NCI-H1930 (cell line): ENCODE measurements at regions not wholly inside any gene's neighbourhood (a gene's known extent, or its start where the extent isn't known, plus 50 kb on each side); places are given as distances from the start of the nearest gene placed in this dataset.

Source experiments
- DNase-seq, 2 experiments: peaks; one replicate each; lab custom pipeline; 2025; lab: John Stamatoyannopoulos, UW

DNA sequence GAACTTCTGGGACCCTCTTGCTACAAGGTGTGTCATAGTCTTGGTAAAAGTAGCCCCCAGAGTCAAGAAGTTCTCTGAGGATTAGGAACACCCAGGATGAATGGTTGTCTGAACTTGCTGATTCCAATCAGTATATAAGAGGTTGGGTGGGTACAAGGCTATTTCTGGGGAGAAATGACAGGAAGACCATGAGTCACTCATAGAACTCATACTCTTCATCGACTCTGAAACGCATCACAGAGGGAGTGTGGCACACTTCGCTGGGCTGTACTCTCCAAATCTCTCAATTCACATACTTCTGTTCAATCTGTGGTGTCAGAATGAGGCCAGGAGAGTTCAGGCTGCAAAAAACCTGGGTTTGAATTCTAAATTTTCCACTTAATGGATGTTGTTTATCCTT, 193.2 kb upstream of the LEF1 start:
- DNase-seq, result no peak

DNA sequence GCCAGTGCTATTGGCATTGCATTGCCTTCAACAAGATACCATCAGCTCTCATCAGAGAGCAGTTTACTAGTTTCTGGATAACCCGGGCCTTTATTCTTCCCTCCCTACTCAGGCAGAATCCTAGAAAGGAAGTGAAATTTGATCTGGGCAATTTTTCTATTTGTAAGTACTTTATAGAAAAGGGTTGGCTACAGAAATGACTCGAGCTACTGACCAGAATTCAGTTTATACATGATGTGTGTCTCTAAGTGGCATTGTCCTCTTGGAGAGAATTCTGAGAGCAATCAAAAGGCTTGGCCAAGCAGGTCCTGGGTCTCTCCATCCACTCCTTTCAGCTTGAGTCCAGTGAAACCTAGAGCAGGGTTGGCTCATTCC, 192.7 kb upstream of the LEF1 start:
- no peak for DNase-seq

DNA sequence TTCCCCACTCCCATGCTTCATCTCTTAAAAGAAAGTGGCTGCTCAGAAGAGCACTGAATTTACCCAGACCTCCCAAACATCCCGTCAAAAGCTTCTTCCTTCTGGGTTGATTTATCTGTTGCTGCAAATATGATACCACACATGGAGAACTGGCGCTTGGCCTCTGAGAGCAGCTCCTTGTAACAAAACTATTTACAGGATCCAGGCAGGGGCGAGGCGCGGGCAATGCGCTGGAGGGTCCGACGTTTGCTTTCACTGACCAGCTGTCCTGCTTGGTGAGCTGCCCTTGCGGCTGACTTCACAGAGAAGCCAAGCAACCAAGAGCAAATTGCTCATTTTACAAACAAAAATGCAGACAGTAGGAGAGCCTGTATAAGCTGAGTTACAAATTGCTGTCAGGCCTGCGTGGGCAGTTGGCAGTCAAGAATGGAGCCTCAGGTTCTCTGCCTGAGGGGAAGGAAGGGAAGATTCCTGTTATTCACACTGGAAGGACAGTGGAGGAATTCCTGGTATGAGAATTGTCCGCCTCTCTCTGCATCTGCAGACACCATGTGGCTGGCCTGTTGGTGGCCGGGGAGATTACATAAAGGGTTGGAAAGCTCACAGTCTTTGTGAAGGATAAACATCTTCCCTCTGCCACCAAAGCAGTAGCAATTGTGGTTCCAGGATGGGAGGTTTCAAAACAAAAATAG, 192.2 kb upstream of the LEF1 start:
- DNase-seq, result no peak

DNA sequence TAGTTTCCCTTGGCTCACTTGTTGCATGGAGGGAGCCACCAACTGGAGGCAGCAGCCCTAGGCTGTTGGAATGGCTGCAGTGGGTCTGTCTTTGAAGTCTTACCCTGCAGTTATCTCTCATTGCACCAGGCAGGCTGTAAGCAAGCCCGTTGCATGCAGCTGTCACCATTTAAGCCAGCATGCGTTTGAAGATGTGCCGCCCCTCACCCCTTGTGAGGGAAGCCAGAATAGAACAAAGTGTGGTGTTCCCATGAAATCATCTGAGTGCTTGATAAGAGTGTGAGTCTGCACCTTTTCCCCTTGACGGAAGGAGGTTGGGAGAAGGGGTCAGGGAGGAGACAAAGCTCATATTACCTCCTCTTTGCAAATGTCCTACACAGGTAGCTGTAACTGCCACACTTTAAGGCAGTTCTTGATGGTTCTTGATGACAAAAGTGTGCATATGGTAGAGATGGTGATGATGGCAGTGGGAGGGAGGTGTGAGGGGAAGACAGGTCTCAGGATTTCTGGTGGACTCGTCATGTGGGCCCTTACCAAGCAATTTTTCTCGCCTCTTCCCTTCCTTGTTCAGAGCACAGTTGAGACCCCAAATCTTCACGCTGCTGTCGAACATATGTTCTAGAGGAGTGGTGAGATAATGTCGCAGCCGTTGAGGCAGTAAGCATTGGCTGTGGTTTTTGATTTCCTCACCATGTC, 191.4 kb upstream of the LEF1 start:
- DNase-seq, result no peak

DNA sequence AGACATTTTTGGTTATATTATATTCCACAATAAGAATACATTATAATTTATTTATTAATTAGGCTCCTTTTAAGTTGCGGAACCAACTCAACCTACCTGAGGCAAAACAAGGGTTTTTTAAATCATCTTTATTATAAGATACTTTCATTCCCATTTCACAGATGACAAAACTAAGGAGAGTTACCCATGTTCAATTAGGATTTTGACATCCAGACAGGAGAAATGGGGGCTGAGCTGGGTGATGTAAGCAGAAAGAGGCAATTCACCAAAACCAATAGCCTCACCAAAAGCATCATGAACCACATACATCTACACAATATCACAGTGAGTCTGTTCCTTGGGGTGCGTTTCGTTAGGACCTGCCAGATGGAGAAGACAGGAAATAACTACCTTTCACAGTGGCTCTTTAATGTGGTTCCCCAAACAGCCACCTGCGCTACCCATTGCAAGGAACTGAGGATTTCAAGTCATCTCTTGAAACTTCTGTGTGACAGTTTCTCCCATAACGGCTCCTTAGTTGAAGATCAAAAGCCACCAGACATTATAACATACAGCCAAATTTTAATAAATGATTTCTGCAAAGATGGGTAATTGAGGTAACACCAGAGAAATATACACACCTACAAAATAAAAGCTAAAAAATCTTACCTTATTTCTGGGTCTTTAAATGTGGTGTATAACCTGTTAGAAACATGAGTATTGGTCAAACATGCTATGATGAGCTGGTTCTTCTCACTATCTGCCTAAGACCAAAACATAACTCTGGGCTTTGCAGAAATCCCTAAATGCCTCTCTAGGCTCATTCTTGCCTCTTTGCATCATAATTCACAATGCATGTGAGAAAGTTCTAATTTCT, 190.6 kb upstream of the LEF1 start:
- DNase-seq, result no peak

DNA sequence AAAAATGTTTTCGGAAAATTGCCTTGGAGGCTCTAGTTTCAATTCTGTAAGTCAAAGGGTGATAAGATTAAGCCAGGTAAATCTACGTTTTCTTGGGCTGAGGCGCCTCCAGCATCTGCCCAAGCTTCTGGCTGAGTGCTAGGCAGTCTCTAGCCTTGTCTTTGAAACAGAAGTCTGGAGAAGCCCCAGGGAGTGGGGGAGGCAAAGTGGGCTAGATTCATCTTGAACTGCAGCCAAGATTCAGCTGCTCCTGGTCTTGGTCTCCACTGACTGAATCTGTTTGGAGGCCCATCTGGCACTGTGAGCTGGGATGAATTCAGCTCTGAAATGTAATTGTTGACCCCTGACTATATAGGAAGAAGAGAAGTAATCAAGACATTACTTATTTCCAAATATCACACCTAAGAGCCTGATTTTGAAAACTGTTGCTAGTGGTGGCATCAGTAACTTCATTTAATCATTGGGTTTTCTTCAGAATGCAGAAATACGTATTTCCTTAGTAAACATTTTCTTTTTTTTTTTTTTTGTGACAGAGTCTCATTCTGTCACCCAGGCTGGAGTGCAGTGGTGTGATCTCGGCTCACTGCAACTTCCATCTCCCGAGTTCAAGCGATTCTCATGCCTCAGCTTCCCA, 187.3 kb upstream of the LEF1 start:
- no peak for DNase-seq

DNA sequence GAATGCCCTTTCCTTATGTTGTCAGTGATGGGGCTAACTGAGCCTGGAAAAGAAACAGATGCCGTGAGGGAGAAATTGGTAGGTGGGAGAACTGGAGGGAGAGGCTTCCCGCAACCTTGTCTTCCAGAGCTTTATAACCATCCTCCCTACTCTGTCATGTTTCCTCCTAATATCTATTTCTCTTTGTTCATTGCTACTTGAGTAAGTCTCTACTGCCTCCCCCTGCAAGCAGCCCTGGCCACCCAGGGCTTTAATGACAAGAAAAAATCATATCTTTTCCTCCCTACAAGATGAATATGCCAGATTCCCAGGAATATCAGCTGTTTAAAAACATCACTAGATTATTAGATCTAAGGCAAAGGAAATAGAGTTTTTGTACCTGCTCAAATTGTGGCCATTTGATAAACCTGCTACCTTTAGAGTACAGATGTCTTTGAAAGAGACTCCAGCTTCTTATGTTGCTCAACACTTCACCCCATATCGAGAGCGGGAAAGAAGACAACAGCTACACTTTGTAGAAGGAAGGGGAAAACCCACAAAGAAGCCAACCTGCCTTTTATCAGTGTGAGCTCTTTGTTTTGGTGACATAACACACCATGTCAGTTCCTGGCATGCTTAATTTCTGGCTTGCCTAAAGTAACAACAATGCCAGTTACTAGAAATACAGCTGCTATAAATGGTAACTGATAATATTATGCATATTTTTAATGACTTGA, 186.6 kb upstream of the LEF1 start:
- DNase-seq, result no peak

DNA sequence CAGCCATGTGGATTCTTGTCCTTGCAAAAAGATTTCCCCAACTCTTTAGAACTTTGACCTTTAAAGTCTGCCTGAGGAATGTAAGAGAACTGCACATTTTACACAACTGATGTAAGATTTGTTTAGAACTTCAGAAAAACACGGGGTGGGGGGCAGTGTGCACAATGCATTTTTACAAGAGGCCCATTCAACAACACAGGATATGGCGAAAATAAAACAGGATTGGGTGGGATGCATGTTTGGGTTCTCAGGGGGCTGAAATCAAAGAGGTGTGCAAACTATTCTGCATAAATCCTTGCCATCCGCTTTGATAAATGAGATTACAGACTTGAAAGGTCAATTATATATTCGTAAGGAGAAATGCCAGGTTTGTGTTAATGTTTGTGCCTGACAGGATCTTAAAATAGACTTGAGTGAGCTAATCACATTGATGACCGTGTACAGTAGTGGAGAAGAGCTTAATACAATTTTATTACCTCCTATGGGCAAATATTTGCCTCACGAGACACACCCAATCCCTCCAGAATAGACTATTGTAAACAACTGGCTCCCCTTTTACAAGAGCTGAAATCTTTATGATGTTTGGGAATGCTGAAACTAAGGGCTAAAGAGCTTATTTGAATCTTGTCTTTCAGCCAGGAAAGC, 184.1 kb upstream of the LEF1 start:
- DNase-seq, result no peak

DNA sequence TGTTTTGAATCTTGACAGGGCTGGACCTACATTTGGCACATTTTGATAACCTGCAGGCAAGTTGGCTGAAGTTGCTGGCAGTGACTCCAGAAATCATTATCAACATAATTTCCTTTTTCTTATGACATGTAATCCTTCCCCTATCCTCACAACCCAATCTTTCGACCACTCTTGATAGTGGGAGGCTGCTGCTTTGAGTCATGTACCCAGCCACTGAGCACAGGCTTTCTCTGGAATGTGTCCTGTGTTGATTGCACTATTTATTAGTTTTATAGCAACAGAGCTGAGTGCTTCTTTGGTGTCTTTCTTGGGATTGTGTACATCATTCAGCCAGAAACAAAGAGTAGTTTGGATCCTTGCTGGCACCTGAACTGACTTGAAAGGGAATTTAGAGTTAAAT, 183.1 kb upstream of the LEF1 start:
- DNase-seq, result no peak

DNA sequence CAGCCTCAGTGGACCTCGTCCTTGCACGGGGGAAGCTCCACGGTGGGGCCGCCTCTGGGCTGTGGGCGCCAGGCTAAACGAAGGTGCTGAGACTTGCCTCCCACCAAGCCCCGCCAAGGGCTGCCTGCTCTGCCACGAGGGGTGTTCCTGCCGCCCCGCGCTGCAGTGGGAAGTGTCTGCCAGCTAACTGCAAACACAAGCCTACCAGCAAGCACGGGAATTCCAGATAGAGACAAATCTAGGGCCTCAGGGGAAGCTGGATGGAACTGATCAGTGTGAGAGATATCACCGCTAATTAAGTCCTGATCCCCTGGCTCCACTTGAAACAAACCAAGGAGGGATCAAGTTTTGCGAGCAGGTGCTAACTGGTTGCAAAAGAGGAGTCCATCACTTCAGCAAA, 181.6 kb upstream of the LEF1 start:
- no peak for DNase-seq

DNA sequence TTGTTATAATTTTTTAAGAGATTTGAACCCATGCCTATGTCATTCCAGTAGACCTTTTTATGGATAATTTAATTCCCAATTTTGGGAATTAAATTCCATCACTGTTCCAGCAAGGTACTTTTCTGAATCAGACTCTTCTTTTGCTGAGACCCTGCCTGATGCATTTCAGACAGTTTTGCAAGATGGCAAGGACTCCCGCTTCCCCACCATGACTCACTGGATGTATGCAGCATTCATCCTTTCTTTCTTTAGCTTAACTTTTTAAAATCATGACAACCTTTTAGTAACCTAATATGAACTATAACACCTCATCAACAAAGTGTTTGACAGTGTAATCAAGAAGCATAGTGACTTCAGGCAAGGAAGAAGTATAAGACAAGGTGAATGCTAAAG, 178.1 kb upstream of the LEF1 start:
- no peak for DNase-seq

DNA sequence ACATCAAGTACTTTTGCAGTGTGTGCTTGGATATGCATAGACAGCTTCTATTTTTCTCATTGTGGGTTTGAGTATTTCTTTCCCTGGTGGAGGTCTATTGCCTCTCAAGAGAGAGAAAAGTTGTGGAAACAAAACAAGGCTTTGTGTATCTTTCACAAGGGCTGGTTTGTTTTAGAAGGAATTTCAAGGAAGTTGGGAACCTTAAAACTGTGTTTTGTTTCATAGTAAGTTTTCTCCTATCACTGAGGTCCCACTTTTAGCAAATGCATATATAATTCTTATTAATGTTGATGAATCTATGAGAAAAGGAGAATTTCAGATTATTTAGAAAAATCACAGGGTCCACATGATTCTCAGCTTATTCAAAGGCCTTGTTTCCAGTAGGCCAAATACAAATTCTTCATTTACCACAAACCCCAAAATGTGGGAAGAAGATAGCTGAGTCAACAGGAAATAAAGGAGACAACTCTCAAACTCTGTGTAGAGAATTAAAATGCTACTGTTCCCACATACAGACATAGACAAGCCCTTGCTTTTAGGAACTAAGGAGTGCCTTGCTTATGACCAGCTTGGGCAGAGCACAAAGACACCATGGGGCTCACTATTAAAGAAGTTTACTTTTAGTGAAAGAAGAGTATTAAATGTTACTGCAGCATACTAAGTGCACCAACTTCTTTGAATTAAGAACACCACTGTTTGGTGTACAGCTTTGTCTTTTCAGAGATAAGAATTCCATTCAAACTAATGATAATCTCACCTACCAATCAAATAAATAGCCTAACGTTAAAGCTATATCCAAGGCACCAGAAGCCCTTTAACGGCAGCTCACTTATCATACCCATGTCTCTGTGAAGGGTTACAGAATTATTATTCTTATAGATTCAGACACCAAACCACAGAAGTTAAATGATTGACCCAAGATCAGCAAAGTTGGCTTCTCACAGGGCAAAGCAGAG, 177.4 kb upstream of the LEF1 start:
- DNase-seq, result no peak

DNA sequence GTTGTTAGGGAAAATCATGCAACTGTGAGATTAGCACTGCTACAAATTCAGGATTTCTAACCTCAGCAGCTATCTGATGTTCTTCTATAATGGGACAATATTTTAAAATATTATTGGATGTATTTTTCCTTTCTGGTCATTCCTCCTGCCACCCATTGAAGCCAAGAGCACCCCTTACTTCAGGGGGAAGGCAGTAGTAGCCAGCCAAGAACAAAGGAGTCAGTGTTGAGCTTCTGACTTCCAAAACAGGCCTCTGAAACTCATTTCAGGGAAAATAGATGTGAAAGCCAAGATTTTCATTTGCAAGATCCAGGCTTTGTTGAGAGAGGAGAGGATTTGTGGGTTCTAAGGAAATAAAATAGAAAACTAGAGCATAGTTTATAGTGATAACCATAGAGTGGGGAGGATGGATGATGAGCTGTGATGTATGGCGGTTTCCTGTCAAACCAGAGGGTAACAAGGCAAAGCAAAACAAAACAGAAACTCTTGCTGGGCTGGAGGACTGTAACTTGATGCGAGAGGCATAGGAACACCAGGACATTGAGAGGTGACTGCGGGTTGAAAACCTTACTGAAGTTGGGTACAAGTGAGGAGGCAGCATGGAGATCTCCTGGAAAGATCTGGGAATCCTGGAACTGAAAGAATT, 173.7 kb upstream of the LEF1 start:
- DNase-seq, result no peak

DNA sequence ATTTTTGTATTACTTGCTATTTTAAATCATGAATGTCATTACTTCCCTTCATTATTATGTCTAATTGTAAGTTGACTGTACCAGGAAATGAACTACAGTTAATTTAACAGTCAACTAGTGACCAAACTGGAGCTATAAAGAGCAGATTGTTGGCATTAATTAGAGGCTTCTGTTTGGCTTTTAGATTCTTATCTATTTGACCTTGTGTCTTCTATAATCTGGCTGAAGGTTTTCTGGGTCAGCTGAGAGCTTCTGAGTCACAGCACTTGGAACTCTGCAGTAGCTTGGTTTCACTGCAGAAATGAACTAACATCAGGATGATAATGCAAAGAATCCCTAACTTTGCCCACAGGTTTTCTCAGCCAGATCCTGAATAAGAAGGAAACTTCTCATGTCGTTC, 169.2 kb upstream of the LEF1 start:
- no peak for DNase-seq

DNA sequence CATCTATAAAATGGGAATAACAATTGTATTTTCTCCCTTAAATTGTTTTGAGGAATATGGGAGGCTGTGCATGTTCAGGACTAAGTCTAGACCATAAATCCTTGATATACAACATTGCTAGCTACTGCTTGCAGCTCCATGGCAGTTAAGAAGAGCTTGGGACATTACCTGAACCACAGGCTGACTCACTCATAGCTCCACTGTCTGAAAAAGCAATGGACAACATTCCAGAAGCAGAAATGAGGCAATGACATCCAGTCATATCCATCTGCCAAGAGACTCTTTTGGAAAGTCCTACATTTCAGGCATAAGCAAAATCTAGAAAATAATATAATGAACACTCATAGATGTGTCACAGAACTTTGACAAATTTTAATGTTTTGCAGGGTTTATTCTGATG, 167.3 kb upstream of the LEF1 start:
- DNase-seq, result no peak

DNA sequence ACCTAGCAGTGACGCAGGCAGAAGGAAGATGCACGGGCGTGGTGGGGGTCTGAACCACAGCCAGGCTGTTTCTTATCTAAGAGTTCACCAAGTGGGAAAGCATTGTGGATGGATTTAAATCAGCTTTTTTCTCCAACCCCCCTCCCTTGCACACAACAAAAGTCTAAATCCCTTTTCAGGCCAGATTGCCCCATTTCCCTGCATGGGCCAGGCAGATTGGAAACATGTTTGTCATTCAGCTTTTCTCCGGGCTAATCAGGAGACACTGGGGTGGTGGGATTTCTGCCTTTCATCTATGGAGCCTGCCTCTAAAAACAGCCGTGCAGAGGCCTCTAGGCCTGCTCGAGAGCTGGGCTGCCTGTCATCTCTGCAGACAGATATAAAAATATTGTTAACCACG, 166.3 kb upstream of the LEF1 start:
- no peak for DNase-seq

DNA sequence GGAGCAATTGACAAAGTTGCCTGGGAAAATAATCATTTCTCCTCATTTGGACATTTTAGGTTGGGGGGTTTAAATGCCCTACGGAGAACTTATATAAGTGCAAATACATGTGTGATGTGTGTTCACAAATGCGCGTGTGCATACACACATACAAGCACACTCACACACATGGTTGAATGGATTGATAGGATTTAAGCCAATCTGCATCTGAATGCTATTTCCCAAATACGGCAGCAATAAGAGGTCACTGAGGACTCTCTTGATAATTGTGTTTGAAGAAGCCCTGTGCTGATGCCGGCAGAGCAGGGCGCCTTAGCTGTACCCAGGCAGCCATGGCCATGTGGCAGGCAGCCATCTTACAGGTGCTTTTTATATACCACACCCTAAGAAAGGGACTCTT, 165.3 kb upstream of the LEF1 start:
- DNase-seq, result no peak

DNA sequence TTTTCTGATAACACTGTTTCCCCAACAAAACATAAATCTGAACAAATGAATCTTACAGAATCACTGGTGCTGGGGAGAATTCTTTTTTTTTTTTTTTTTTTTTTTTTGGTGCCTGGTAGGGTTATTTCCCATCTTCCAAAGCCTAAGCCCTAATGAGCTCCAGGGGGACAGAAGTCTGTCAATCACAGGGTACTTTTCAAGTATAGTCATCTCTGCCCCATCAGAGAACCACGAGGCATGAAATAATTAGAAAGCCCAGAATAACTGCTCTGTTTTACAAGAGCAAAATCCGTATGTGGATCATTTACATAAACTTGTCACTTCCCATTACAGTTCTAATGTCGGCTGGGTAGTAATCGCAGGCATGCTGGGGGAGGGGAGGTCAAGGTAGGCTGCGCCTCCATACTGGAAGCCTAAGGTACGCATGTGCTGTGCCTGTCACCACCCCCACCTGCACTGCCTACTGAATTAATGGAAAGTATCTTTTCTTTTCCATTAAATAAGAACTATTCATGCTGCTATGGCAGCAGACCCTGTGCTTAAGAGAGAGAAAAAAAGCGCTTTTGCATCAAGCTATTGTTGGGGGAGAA, 164.7 kb upstream of the LEF1 start:
- no peak for DNase-seq

DNA sequence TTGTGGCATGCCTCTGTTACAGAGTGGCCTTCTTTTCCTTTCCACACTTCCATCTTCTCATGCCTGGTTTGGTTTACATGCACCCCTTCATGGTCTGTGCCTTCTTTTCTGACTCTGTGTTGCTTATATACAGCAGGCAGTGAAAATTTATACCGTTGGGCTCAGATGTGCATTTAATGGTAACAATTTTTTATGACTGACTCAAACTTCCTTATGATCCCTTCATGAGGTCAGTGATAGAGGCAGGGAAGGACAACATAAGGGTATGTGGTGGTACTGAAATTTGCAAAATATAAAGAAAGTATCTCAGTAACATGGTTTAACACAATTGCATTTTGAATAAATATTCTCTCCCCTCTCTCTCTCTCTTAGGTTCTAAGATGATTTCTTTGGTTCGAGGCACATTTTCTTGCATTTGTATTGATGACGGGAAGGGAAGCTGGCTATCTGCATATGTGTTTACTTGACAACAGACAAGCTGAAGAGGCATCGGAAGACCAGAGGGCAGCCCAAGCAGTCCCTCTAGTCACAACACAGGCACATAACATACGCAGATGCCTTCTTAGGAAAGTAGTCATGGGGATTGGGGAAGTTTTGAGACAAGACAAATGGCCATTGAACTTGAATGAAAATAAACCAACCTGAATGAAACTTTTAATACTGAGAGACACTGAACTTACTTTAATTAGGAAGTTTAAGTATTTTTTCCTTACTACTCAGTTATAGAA, 163.3 kb upstream of the LEF1 start:
- no peak for DNase-seq
